GM18499 (cell line): ENCODE measurements at regions not wholly inside any gene's neighbourhood (a gene's known extent, or its start where the extent isn't known, plus 50 kb on each side); places are given as distances from the start of the nearest gene placed in this dataset.
"Not testable (repeated sequence)": the region's sequence is repeated elsewhere in the genome, so short reads cannot be mapped to it uniquely, and the experiment has no call there.

Experiments
- ATAC-seq: cut with Tn5 transposase; IDR thresholded peaks from one replicate; pipeline ENCODE4 v1.9.1; 2021; ENCODE audit warnings: moderate number of reproducible peaks; ENCODE audit not compliant: insufficient read depth, unreplicated experiment

DNA sequence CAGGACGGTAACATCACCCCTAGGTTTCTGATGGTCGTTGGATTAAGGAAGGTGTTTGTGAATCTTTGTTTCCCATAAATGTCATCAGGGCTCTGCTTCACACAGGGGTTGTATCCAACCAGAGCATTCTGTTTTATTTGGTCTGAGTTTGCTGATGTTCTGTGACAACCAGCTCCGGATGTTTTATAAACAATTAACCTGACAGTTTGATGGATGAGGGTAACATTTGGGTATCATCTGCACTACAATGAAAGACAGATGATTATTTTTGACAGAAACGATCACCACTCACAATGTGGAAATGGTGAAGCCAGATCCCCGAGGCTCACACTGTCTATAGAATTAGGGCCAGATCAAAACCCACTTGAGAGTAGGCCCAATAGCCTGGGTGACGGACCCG is 107.1 kb downstream of the CDC42EP3 start:
- ATAC-seq, result no peak

GRCh38 chr2:37566517-37566981 is 104.9 kb downstream of the CDC42EP3 start:
- ATAC-seq, result no peak

- ATAC-seq, result no peak
Measured at GRCh38 chr2:37568565-37568964, 102.9 kb downstream of the CDC42EP3 start.

- no peak for ATAC-seq
Measured at GRCh38 chr2:37569131-37569823, 102.2 kb downstream of the CDC42EP3 start.

DNA sequence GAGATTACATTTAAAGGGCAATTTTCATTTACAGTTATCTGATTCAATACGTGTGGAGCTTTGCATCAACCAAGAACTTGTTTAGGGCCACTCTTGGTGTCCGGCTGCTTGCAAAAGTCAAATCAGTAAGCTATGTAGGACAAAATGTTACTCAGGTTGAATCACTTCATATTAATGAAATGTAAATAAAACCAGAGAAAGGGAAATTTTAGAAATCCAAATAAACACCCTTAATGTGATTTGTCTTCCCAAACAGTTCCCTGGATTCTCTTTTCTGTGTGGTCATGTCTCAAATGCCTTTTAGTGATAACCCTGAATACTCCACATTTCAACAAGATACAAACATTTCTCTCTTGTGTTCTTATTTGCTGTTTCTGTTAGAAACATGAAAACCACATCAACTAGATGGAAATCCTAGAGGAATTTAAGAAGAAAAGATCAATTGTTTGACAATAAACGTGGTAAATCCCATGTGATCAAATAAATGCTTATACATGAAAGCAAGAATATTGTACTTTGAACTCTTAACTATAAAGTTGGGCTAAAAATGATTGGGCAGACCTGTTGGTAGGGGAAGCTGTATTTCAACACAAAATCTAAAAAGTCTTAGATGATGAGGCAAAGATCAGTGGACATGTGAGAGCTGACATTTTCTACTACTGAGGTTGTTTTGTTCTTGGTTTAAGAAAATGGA is 101.3 kb downstream of the CDC42EP3 start:
- ATAC-seq, result no peak

DNA sequence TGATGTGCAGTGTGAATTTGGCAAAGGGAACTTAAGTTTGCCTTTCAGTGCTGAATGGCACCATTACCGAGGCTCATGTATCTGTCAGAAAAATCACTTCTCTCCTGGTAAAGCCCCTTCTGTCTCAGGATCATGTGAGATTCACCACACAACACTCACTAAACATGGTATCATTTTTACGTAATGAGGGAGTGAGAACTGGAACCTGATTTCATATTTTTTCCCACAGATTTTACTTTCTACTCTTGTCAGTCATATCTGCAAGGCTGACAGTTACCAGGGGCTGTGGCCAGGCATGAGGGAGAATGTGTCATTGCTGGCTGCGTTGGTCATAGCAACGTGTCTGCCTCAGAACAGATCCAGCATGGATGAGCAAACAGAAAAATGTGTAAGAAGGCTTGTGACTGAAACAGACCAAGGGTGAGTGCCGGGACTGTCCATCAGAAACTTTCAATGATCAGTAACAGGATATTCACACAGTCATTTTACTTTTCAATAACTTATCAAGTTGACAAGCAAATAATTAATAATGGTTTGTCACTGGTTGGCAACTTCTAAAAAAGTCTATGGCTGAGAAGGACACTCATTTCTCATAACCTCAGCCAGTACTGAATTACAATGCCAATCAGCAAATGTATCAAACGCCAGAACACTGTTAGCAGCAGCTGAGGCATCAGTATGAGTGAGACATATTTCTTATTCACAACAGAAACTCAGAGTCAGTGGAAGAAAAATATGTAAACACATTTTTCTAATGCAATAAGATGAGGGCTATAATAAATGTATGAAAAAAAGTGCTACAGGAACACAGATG is 100.5 kb downstream of the CDC42EP3 start:
- peak; percentile 84 for ATAC-seq

- ATAC-seq, result no peak
Measured at GRCh38 chr2:37571587-37572136, 99.8 kb downstream of the CDC42EP3 start.

- ATAC-seq, result peak; percentile 34
Measured at GRCh38 chr2:37573451-37574388, 97.7 kb downstream of the CDC42EP3 start.

DNA sequence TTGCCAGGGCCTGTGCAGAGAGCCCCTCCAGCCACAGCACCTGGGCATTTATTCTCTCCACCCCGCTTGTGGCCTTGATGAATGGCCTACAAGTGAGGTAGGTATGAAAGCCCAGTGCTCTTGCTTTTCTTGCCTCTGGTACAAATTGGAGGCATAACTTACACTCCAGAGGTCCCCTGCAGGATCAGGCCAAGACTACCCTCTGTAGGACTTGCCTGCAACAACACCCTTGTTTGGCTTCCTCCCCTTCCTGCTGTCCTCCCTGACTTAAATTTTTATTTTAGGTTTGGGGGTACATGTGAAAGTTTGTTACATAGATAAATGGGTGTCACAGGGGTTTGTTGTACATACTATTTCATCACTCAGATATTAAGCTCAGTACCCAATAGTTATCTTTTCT is 95.7 kb downstream of the CDC42EP3 start:
- ATAC-seq, result no peak

DNA sequence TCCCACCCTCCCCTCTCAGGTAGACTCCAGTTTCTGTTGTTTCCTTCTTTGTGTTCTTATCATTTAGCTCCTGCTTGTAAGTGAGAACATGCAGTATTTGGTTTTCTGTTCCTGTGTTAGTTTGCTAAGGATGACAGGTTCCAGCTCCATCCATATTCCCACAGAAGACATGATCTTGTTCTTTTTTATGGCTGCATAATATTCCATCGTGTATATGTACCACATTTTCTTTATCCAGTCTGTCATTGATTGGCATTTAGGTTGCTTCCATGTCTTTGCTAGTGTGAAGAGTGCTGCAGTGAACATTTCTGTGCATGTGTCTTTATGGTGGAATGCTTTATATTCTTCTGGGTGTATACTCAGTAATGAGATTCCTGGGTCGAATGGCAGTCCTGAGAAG is 95.2 kb downstream of the CDC42EP3 start:
- ATAC-seq, result not testable (repeated sequence)

DNA sequence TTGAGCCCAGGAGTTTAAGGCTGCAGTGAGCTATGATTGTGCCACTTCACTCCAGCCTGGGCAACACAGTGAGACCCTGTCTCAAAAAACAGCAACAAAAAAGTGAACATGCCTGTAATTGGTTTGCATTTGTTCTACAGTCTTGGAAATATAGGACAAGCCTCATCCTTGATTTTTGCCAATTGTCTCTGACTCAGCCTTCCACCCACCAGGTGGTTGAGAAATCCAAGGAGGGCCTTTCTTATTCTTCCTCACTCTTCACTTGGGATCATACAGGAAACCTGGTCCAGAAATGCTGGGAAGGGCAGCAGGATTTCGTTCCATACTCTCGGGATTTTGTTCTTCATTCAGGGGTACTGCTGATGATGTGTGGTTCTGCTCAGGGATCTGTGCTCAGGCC is 94.6 kb downstream of the CDC42EP3 start:
- no peak for ATAC-seq

DNA sequence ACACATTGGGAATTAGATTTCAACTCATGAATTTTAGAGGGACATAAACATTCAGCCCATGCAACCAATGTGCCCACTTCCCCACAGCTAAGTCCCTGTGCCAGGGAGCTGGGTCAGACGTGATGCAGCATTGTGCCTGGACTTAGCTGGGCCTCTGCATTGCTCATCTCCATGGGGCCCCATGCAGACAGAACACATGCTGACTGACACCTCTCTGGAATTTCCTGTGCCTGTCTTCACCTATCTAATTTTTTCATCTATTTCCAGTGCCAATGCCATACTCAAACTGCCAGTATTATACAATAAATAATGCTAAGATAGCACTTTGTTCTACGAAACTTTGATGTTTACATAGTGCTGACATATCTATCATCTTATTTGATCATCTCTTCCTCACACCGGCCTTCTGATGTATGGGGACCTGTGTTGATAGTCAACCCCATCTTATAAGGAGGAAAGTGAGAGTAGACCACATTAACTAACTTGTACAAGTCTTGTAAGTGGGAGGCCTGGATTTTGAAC is 92.2 kb downstream of the CDC42EP3 start:
- ATAC-seq, result no peak

GRCh38 chr2:37579949-37580348 is 91.5 kb downstream of the CDC42EP3 start:
- not testable (repeated sequence) for ATAC-seq

- no peak for ATAC-seq
Measured at GRCh38 chr2:37581433-37581832, 90.0 kb downstream of the CDC42EP3 start.

DNA sequence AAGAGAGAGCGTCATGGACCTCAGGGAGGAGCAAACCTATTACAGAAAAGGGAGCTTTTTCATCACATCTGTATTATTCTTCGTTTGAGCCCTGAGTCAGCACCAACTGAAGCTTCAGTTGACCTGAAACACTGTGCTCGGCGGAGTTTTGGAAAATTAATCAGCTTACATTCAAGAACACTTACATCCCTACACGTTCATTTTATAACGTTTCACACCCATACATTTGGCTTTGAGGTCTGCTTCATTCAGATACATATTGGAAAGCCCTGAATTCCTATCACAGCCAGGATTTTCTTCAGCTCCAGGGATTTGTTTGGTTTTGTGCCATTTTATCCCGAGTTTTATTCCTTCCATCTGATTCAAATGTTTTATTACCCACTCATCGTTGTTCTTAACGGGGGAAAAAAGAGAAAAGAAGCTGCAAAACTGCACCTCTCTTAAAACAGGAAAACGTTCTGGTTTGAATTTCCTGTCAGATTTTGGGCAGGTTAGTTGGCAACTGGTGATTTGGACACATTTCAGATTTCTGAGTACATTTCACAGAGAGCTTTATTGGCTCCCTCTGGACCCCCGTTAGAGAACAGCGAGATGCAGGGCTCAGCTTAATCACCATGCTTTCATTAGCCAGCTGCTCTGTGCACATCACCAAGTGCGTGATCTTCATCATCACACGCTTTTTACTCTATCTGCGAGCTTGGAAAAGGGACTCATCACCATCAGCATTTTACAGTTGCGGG is 88.8 kb downstream of the CDC42EP3 start:
- no peak for ATAC-seq

DNA sequence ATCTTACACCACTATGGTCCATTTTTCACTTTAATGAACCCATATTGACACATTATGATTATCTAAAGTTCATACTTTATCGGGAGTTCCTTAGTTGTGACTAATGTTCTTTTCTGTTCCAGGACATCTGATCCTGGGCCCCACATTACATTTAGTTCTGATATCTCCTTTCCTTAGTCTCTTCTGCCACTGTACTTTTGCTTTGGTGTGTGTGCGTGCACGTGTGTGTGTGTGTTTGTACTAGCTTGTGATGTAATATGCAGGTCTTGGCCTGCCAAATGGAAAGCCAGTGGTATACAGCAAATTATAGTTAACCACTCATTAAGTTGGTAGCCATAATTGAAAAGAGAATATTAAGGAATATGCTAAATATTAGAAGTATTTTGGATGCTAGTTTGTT is 88.0 kb downstream of the CDC42EP3 start:
- ATAC-seq, result no peak

- ATAC-seq, result no peak
Measured at GRCh38 chr2:37583867-37584266, 87.6 kb downstream of the CDC42EP3 start.

DNA sequence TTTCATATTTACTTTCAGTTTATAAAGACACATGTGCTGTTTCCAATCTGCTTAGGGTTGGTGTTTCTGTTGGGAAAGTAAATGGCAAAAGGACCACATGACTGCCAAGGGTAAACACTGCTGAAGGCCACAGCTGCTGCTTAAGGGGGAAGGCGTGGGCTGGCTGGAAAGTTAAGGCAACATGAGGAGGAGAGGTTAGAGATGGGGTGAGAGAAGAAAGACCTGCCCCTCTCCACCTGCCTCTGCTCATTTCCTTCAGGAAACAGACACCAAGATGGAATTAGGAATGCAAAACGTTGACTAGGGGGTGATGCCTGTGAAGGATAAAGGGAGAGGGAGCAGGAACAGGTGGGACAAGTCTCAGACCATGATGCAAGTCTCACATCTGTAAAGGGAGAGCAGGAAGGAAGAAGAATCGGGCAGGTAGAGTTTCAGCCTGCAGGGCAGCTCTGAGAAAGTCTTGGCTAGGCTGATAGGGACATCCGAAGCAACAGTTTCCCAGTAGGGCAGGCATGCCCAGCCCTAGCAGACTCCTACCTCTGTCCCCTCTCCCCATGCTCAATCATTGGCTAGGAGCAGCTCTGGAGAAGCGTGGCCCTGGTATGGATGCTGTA is 86.0 kb downstream of the CDC42EP3 start:
- no peak for ATAC-seq
